Osteoblast (primary cell): ENCODE measurements at regions not wholly inside any gene's neighbourhood (a gene's known extent, or its start where the extent isn't known, plus 50 kb on each side); places are given as distances from the start of the nearest gene placed in this dataset.

ENCODE experiments used
- DNase-seq: peaks from one replicate; pipeline ENCODE4 v3.0.0; 2011; ENCODE audit warnings: low spot score, mixed read lengths; ENCODE audit not compliant: insufficient read length; ENCODE audit errors: missing footprints
- H2AFZ ChIP-seq: 2 replicates; pipeline ENCODE4 v1.6.0; 2011; ENCODE audit warnings: mild to moderate bottlenecking, low read length
- H3K27ac ChIP-seq: 2 replicates; pipeline ENCODE4 v1.5.1; 2011; ENCODE audit warnings: mild to moderate bottlenecking, low read depth, low read length, moderate library complexity
- H3K27me3 ChIP-seq: 2 replicates; pipeline ENCODE4 v1.6.0; 2012; ENCODE audit warnings: mild to moderate bottlenecking, control low read depth, inconsistent platforms, low read length, moderate library complexity; ENCODE audit not compliant: insufficient read depth
- H3K36me3 ChIP-seq: 2 replicates; pipeline ENCODE4 v1.5.1; 2011; ENCODE audit warnings: mild to moderate bottlenecking, low read length, control low read depth, moderate library complexity; ENCODE audit not compliant: insufficient read depth
- H3K4me1 ChIP-seq: 2 replicates; pipeline ENCODE4 v1.5.1; 2011; ENCODE audit warnings: mild to moderate bottlenecking, low read length, control low read depth, moderate library complexity; ENCODE audit not compliant: insufficient read depth
- H3K4me2 ChIP-seq: 2 replicates; pipeline ENCODE4 v1.6.0; 2011; ENCODE audit warnings: mild to moderate bottlenecking, low read length; ENCODE audit not compliant: insufficient read depth
- H3K4me3 ChIP-seq: fragments of 200-600 bp; sonication (generic); 3 replicates; pipeline ENCODE4 v1.5.1; 2012; ENCODE audit warnings: mild to moderate bottlenecking, low read length, inconsistent platforms; ENCODE audit not compliant: insufficient read depth
- H3K79me2 ChIP-seq: 2 replicates; pipeline ENCODE4 v1.6.0; 2012; ENCODE audit warnings: mild to moderate bottlenecking, low read length, control low read depth, inconsistent platforms; ENCODE audit not compliant: insufficient read depth
- H3K9me3 ChIP-seq: 2 replicates; pipeline ENCODE4 v1.5.1; 2011; ENCODE audit warnings: low read depth, low read length, control low read depth
- H4K20me1 ChIP-seq: 2 replicates; pipeline ENCODE4 v1.6.0; 2012; ENCODE audit warnings: mild to moderate bottlenecking, low read length, control low read depth; ENCODE audit not compliant: insufficient read depth
- TF ChIP-seq, protein P1 (sequence below): IDR thresholded peaks from 2 replicates; pipeline ENCODE4 v1.5.1; 2011; ENCODE audit warnings: mild to moderate bottlenecking, low read depth, low read length, moderate library complexity; ENCODE audit errors: extremely low read depth

DNA sequence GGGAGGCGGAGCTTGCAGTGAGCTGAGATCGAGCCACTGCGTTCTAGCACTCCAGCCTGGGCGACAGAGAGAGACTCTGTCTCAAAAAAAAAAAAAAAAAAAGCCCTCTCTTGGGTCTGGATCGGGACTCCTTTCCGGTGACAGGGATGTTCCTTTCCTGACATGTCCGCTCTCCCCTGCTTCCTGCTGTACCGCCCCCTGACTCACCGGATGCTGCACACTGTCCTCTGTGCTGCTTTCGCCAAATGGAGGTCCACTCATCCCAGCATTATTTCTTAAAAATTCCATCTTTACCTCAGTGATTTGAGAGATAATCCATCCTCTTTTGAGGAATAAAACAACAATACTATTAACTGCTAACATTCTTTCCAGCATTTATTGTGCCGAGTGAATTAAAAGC, 113.8 kb upstream of the EEPD1 start:
- Histone ChIP-seq H2AFZ (no peak overlapping the region), H3K9me3 (no peaks in the 10 kb centered on the region), H3K36me3 (no peaks in the 10 kb centered on the region), H3K79me2 (no peaks in the 10 kb centered on the region), H3K27ac (no peak overlapping the region), H3K4me1 (peaks cover 19% of the 10 kb centered on the region), H4K20me1 (no peaks in the 10 kb centered on the region), H3K4me2 (no peak overlapping the region), H3K27me3 (no peaks in the 10 kb centered on the region), H3K4me3 (no peak overlapping the region)
- TF ChIP-seq, protein P1, sequence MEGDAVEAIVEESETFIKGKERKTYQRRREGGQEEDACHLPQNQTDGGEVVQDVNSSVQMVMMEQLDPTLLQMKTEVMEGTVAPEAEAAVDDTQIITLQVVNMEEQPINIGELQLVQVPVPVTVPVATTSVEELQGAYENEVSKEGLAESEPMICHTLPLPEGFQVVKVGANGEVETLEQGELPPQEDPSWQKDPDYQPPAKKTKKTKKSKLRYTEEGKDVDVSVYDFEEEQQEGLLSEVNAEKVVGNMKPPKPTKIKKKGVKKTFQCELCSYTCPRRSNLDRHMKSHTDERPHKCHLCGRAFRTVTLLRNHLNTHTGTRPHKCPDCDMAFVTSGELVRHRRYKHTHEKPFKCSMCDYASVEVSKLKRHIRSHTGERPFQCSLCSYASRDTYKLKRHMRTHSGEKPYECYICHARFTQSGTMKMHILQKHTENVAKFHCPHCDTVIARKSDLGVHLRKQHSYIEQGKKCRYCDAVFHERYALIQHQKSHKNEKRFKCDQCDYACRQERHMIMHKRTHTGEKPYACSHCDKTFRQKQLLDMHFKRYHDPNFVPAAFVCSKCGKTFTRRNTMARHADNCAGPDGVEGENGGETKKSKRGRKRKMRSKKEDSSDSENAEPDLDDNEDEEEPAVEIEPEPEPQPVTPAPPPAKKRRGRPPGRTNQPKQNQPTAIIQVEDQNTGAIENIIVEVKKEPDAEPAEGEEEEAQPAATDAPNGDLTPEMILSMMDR = no peak
- no peak for DNase-seq

DNA sequence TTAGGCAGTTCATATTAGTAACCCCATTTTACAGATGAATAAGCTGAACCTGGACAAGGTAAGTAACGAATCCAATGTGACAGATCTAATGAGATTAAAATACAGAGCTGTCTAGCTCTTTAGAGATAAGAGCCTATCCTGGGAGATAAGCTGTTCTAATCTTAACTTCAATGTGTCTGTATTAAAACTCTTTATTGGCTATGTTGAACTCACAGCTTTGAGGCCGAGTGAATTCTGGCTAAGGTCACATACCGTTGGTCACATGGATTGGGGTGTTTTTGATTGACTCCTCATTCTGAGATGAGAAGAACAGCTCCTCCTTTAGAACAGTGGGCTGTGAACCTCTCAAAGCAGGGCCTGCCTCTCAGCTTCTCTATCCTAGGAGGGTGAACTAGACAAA, 113.4 kb upstream of the EEPD1 start:
- H3K27ac ChIP-seq = no peak overlapping the region
- H3K4me2 ChIP-seq = no peak overlapping the region
- H3K79me2 ChIP-seq = no peaks in the 10 kb centered on the region
- H3K36me3 ChIP-seq = no peaks in the 10 kb centered on the region
- peaks cover 20% of the 10 kb centered on the region for H3K4me1 ChIP-seq
- DNase-seq = no peak
- H4K20me1 ChIP-seq = no peaks in the 10 kb centered on the region
- H3K27me3 ChIP-seq = no peaks in the 10 kb centered on the region
- no peak overlapping the region for H2AFZ ChIP-seq
- no peaks in the 10 kb centered on the region for H3K9me3 ChIP-seq
- no peak overlapping the region for H3K4me3 ChIP-seq
- TF ChIP-seq, protein P1 = no peak

DNA sequence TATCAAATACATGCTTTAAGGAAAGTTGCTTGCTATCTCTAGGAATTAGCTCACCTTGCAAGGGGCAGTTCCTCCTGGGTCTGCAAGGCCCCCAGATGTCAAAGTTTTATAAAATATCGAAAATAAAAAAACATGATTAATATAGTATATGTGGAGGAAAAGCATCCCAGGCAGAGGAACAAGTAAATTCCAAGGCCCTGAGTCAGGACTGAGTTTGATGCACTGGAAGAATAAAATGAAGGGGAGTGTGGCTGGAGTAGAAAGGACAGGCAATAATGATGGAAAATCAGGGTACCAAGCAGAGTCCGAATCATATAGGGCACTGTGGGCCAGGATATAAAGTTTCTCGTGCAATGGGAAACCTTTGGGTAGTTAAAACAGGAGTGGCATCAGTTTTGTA, 112.4 kb upstream of the EEPD1 start:
- no peak overlapping the region for H3K4me3 ChIP-seq
- no peaks in the 10 kb centered on the region for H4K20me1 ChIP-seq
- TF ChIP-seq, protein P1 = no peak
- H3K9me3 ChIP-seq = no peaks in the 10 kb centered on the region
- no peak overlapping the region for H2AFZ ChIP-seq
- H3K4me1 ChIP-seq = peaks cover 30% of the 10 kb centered on the region
- H3K79me2 ChIP-seq = no peaks in the 10 kb centered on the region
- no peak overlapping the region for H3K4me2 ChIP-seq
- no peaks in the 10 kb centered on the region for H3K27me3 ChIP-seq
- H3K27ac ChIP-seq = no peak overlapping the region
- peak; percentile 88 for DNase-seq
- no peaks in the 10 kb centered on the region for H3K36me3 ChIP-seq

DNA sequence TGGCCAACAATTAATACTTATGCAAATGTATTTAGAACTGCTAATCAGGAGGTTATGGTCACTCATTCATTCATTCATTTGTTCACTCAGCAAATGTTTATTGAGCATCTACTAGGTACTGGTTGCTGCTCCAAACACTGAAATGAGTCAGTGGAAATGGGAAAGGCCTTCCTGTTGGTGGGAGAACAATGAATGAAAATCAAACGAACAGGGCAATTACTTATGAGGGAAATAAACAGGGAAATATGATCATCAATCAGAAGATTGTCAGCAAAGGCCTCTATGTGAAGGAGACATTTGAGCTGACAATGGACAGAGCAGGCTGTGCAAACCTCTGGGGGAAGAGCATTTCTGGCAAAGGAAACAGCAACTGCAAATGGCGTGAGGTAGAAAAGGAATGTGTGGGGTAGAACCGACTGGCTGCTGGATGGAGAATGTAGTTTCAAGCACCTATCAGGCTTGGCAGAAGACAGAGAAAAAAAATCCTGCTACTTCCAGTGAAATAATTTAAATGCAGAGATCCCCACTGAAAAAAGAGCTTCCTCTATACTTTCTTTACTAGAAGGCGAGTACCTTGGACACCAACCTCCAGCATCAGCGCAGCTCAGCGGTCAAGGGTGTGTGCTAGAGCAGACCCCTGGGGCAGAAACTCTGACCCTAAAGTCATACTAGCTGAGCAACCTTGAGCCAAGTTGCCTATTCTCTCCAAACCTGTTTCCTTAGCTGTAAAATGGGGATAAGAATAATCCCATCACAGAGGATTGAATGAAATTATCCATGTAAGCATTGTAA, 108.8 kb upstream of the EEPD1 start:
- H3K36me3 ChIP-seq = no peaks in the 10 kb centered on the region
- H4K20me1 ChIP-seq = no peaks in the 10 kb centered on the region
- no peak overlapping the region for H2AFZ ChIP-seq
- H3K79me2 ChIP-seq = no peaks in the 10 kb centered on the region
- DNase-seq = no peak
- H3K27me3 ChIP-seq = no peaks in the 10 kb centered on the region
- TF ChIP-seq, protein P1 = no peak
- no peak overlapping the region for H3K27ac ChIP-seq
- peaks cover 44% of the 10 kb centered on the region for H3K4me1 ChIP-seq
- no peaks in the 10 kb centered on the region for H3K9me3 ChIP-seq
- no peak overlapping the region for H3K4me2 ChIP-seq
- no peak overlapping the region for H3K4me3 ChIP-seq
